ENCODE measurements at regions not wholly inside any gene's neighbourhood (a gene's known extent, or its start where the extent isn't known, plus 50 kb on each side); places are given as distances from the start of the nearest gene placed in this dataset.

GRCh38 chr21:36211660-36212512 is 55.3 kb downstream of the DOP1B start:
- H3K4me3 ChIP-seq (replicated peaks in 1 of 3) = no peak overlapping the region
- H3K9me3 ChIP-seq = no peaks in the 10 kb centered on the region
- H3K27ac ChIP-seq = no peak overlapping the region
- no peak for DNase-seq
- intact Hi-C loops (cut with DNase I) = no loop called here
- H3K4me1 ChIP-seq = no peaks in the 10 kb centered on the region
- 96% methylated on average over 9 of the region's 9 CpGs for WGBS, 2 donors
- H3K27me3 ChIP-seq = no peaks in the 10 kb centered on the region
- H3K36me3 ChIP-seq = no peaks in the 10 kb centered on the region
- no peak for TF ChIP-seq POLR2A (IDR thresholded peaks at IDR 0.05)
- no peak for TF ChIP-seq CTCF (IDR thresholded peaks at IDR 0.05)

GRCh38 chr21:36212513-36212780 is 55.8 kb downstream of the DOP1B start:
- intact Hi-C loops (cut with DNase I) = no loop called here
- no peaks in the 10 kb centered on the region for H3K36me3 ChIP-seq
- WGBS, 2 donors = 93 to 94% methylated on average over 5 of the region's 5 CpGs
- no peak overlapping the region for H3K4me3 ChIP-seq (replicated peaks in 1 of 3)
- H3K4me1 ChIP-seq = no peaks in the 10 kb centered on the region
- H3K9me3 ChIP-seq = no peaks in the 10 kb centered on the region
- TF ChIP-seq POLR2A (IDR thresholded peaks at IDR 0.05) = no peak
- no peak for TF ChIP-seq CTCF (IDR thresholded peaks at IDR 0.05)
- no peak for DNase-seq
- no peaks in the 10 kb centered on the region for H3K27me3 ChIP-seq
- no peak overlapping the region for H3K27ac ChIP-seq

- H3K36me3 ChIP-seq = no peaks in the 10 kb centered on the region
- DNase-seq = no peak
- H3K4me1 ChIP-seq = no peaks in the 10 kb centered on the region
- 91 to 100% methylated on average over 3 of the region's 3 CpGs for WGBS, 2 donors
- H3K27me3 ChIP-seq = no peaks in the 10 kb centered on the region
- H3K9me3 ChIP-seq = no peaks in the 10 kb centered on the region
- intact Hi-C loops (cut with DNase I) = no loop called here
- H3K4me3 ChIP-seq (replicated peaks in 1 of 3) = no peak overlapping the region
- H3K27ac ChIP-seq = no peak overlapping the region
- TF ChIP-seq CTCF (IDR thresholded peaks at IDR 0.05) (no peak), POLR2A (IDR thresholded peaks at IDR 0.05) (no peak)
Observed at GRCh38 chr21:36214561-36214960, 57.9 kb downstream of the DOP1B start.

- H3K4me1 ChIP-seq = no peaks in the 10 kb centered on the region
- intact Hi-C loops (cut with DNase I) = no loop called here
- 80 to 88% methylated on average over 4 of the region's 4 CpGs for WGBS, 2 donors
- no peak for TF ChIP-seq POLR2A (IDR thresholded peaks at IDR 0.05)
- H3K27me3 ChIP-seq = no peaks in the 10 kb centered on the region
- DNase-seq = no peak
- no peaks in the 10 kb centered on the region for H3K9me3 ChIP-seq
- no peaks in the 10 kb centered on the region for H3K36me3 ChIP-seq
- H3K4me3 ChIP-seq (replicated peaks in 1 of 3) = no peak overlapping the region
- no peak overlapping the region for H3K27ac ChIP-seq
Observed at GRCh38 chr21:36217743-36218142, 61.1 kb downstream of the DOP1B start.

GRCh38 chr21:36218691-36219090 is 62.1 kb downstream of the DOP1B start:
- Histone ChIP-seq H3K9me3 (no peaks in the 10 kb centered on the region), H3K27ac (no peak overlapping the region), H3K27me3 (no peaks in the 10 kb centered on the region), H3K36me3 (no peaks in the 10 kb centered on the region), H3K4me1 (no peaks in the 10 kb centered on the region), H3K4me3 (replicated peaks in 1 of 3) (no peak overlapping the region)
- WGBS, 2 donors = 92 to 94% methylated on average over 6 of the region's 6 CpGs
- TF ChIP-seq CTCF (IDR thresholded peaks at IDR 0.05) = no peak
- no peak for TF ChIP-seq POLR2A (IDR thresholded peaks at IDR 0.05)
- no peak for DNase-seq
- intact Hi-C loops (cut with DNase I) = no loop called here

Measured in thyroid gland (tissue), 4 donors.